ENCODE measurements at regions not wholly inside any gene's neighbourhood (a gene's known extent, or its start where the extent isn't known, plus 50 kb on each side); places are given as distances from the start of the nearest gene placed in this dataset.

GRCh38 chr6:144811140-144811539 is 526.0 kb downstream of the UTRN start:
- Histone ChIP-seq H3K4me1 (ENCODE audit: insufficient read depth, low read length) (no peaks in the 10 kb centered on the region), H3K27me3 (ENCODE audit: control insufficient read depth in 1 of 2, insufficient read depth in 2 of 2, low read length in 2 of 2) (no peaks in the 10 kb centered on the region), H3K79me2 (ENCODE audit: insufficient read depth, low read length) (no peaks in the 10 kb centered on the region), H3K9me3 (ENCODE audit: low read length) (no peaks in the 10 kb centered on the region), H3K27ac (ENCODE audit: extremely low read length, insufficient read depth, low read length) (no peak overlapping the region), H3K36me3 (replicated peaks in 1 of 2; ENCODE audit: control insufficient read depth in 1 of 2, insufficient read depth in 2 of 2, low read length in 2 of 2) (peaks cover 8 to 46% of the 10 kb centered on the region in 2 experiments), H3K4me2 (ENCODE audit: low read depth, low read length) (no peak overlapping the region), H2AFZ (ENCODE audit: low read length) (no peak overlapping the region), H3K4me3 (replicated peaks in 1 of 3; ENCODE audit: insufficient read depth in 1 of 3, low read depth in 2 of 3, low read length in 3 of 3) (no peak overlapping the region), H3K9ac (ENCODE audit: insufficient read depth, low read depth, low read length) (no peak overlapping the region), H4K20me1 (ENCODE audit: insufficient read depth, low read length) (no peaks in the 10 kb centered on the region)
- no peak for FAIRE-seq
- intact Hi-C loops (cut with micrococcal nuclease; ENCODE audit: unreplicated experiment): no loop called here
- in situ Hi-C loops (cut with HindIII; ENCODE audit: extremely low pct_ligation_motif_present, low pct_unique_long_range_greater_than_20kb): no loop called here
- no peak for ATAC-seq
- WGBS (ENCODE audit: low lambda C conversion rate): 96% methylated on average over 5 of the region's 5 CpGs
- BruUV-seq (replicated peaks): no TSS peak
- ChIA-PET POLR2A (no interaction called here), CTCF (ENCODE audit: low intra/inter-chr PET ratio, low total read pairs) (no interaction called here)
- TF ChIP-seq HNF4A (CRISPR knock-in tag; IDR thresholded peaks at IDR 0.05) (no peak), PHF21A (CRISPR knock-in tag; IDR thresholded peaks at IDR 0.05) (no peak), NFE2L2 (IDR thresholded peaks at IDR 0.05; ENCODE audit: low read length) (peak; percentile 61; the same call in 1 of the 2 replicates), RBM22 (optimal IDR thresholded peaks at IDR 0.05; ENCODE audit: low read length) (peak; percentile 29), BRF2 (CRISPR knock-in tag; IDR thresholded peaks at IDR 0.05) (no peak), ZNF720 (CRISPR knock-in tag; IDR thresholded peaks at IDR 0.05) (no peak), ZNF782 (CRISPR knock-in tag; IDR thresholded peaks at IDR 0.05; ENCODE audit: borderline replicate concordance) (no peak), MAFK (conservative IDR thresholded peaks at IDR 0.05 in 1 of 2, IDR thresholded peaks at IDR 0.05 in 1 of 2; ENCODE audit: low read length in 2 of 2) (peak in 1 of 2 experiments; percentile 2; a peak in 1 of 4 replicates)
- no peak for DNase-seq (ENCODE audit: low spot score)

- in situ Hi-C loops (cut with HindIII; ENCODE audit: extremely low pct_ligation_motif_present, low pct_unique_long_range_greater_than_20kb): no loop called here
- Histone ChIP-seq H3K9ac (ENCODE audit: insufficient read depth, low read depth, low read length) (no peak overlapping the region), H2AFZ (ENCODE audit: low read length) (no peak overlapping the region), H4K20me1 (ENCODE audit: insufficient read depth, low read length) (no peaks in the 10 kb centered on the region), H3K4me1 (ENCODE audit: insufficient read depth, low read length) (peaks cover 6% of the 10 kb centered on the region; the same call in 1 of the 2 replicates), H3K4me2 (ENCODE audit: low read depth, low read length) (no peak overlapping the region), H3K4me3 (replicated peaks in 1 of 3; ENCODE audit: insufficient read depth in 1 of 3, low read depth in 2 of 3, low read length in 3 of 3) (no peak overlapping the region), H3K36me3 (replicated peaks in 1 of 2; ENCODE audit: control insufficient read depth in 1 of 2, insufficient read depth in 2 of 2, low read length in 2 of 2) (peaks cover 9 to 25% of the 10 kb centered on the region in 2 experiments), H3K27ac (ENCODE audit: extremely low read length, insufficient read depth, low read length) (no peak overlapping the region), H3K79me2 (ENCODE audit: insufficient read depth, low read length) (no peaks in the 10 kb centered on the region), H3K9me3 (ENCODE audit: low read length) (no peaks in the 10 kb centered on the region), H3K27me3 (ENCODE audit: control insufficient read depth in 1 of 2, insufficient read depth in 2 of 2, low read length in 2 of 2) (no peaks in the 10 kb centered on the region)
- POLR2A ChIA-PET: no interaction called here
- ATAC-seq: no peak
- WGBS (ENCODE audit: low lambda C conversion rate): 80% methylated on average over 1 of the region's 1 CpG
- FAIRE-seq: no peak
- intact Hi-C loops (cut with micrococcal nuclease; ENCODE audit: unreplicated experiment): no loop called here
- no TSS peak for BruUV-seq (replicated peaks)
- CTCF ChIA-PET (ENCODE audit: low intra/inter-chr PET ratio, low total read pairs): no interaction called here
- no peak for TF ChIP-seq ELF3 (CRISPR knock-in tag; IDR thresholded peaks at IDR 0.05)
- TF ChIP-seq ZBTB7A (CRISPR knock-in tag; IDR thresholded peaks at IDR 0.05): no peak
- TF ChIP-seq HNF4A (CRISPR knock-in tag; IDR thresholded peaks at IDR 0.05): peak; percentile 23; the same call in 1 of the 2 replicates
- DNase-seq (ENCODE audit: low spot score): peak; percentile 17
Measured at GRCh38 chr6:144816936-144817335, 531.8 kb downstream of the UTRN start.

Measured in HepG2 (cell line).